DND-41 (cell line): ENCODE measurements at regions not wholly inside any gene's neighbourhood (a gene's known extent, or its start where the extent isn't known, plus 50 kb on each side); places are given as distances from the start of the nearest gene placed in this dataset.

Experiments
- CTCF ChIP-seq: IDR thresholded peaks from 2 replicates; pipeline ENCODE4 v1.5.1; 2012; ENCODE audit warnings: borderline replicate concordance, low read length, moderate library complexity, mild to moderate bottlenecking; ENCODE audit not compliant: poor library complexity, severe bottlenecking; ENCODE audit errors: extremely low read depth
- EZH2 ChIP-seq: IDR thresholded peaks from 3 replicates; pipeline ENCODE4 v1.6.1; 2012; ENCODE audit warnings: borderline replicate concordance, low read depth, mild to moderate bottlenecking, moderate library complexity, low read length, inconsistent platforms; ENCODE audit not compliant: severe bottlenecking

GRCh38 chr4:13266687-13267086 lies 217.5 kb downstream of the RAB28 start:
- TF ChIP-seq CTCF (no peak), EZH2 (no peak)
